GM12873 (cell line): ENCODE measurements at regions not wholly inside any gene's neighbourhood (a gene's known extent, or its start where the extent isn't known, plus 50 kb on each side); places are given as distances from the start of the nearest gene placed in this dataset.
A peak's percentile ranks its signal among the peaks of the same experiment; 100 is the strongest.

Experiments used
- CTCF ChIP-seq: IDR thresholded peaks from 2 replicates; pipeline ENCODE4 v1.5.1; 2012; ENCODE audit warnings: low read depth, mild to moderate bottlenecking, moderate library complexity, low read length, control low read depth; ENCODE audit not compliant: insufficient read depth; ENCODE audit errors: missing control alignments

GRCh38 chrX:66110112-66110511 lies 53.9 kb upstream of the HEPH start:
- peak; percentile 52 for TF ChIP-seq CTCF

GRCh38 chrX:66098162-66098561 lies 58.3 kb upstream of the VSIG4 start:
- TF ChIP-seq CTCF, result no peak
